ENCODE measurements at regions not wholly inside any gene's neighbourhood (a gene's known extent, or its start where the extent isn't known, plus 50 kb on each side); places are given as distances from the start of the nearest gene placed in this dataset.
"Not testable (repeated sequence)": the region's sequence is repeated elsewhere in the genome, so short reads cannot be mapped to it uniquely, and the experiment has no call there.

GRCh38 chr2:118607641-118608040 is 239.8 kb downstream of the EN1 start:
- DNase-seq = no peak

- DNase-seq = no peak
Observed at GRCh38 chr2:118604811-118605210, 242.6 kb downstream of the EN1 start.

- no peak for DNase-seq
Observed at GRCh38 chr2:118604371-118604770, 243.1 kb downstream of the EN1 start.

GRCh38 chr2:118599141-118599540 is 248.3 kb downstream of the EN1 start:
- no peak for DNase-seq

GRCh38 chr2:118596620-118597019 is 250.8 kb downstream of the EN1 start:
- DNase-seq = no peak

GRCh38 chr2:118593257-118593656 is 254.2 kb downstream of the EN1 start:
- DNase-seq = peak; percentile 47

GRCh38 chr2:118591223-118591622 is 256.2 kb downstream of the EN1 start:
- DNase-seq = no peak

- no peak for DNase-seq
Observed at GRCh38 chr2:118589721-118590120, 257.7 kb downstream of the EN1 start.

GRCh38 chr2:118588850-118589249 is 258.6 kb downstream of the EN1 start:
- DNase-seq = no peak

- DNase-seq = no peak
Observed at GRCh38 chr2:118586312-118586711, 261.1 kb downstream of the EN1 start.

- no peak for DNase-seq
Observed at GRCh38 chr2:118584877-118585276, 262.6 kb downstream of the EN1 start.

- no peak for DNase-seq
Observed at GRCh38 chr2:118584062-118584749, 263.2 kb downstream of the EN1 start.

GRCh38 chr2:118582058-118582457 is 265.4 kb downstream of the EN1 start:
- DNase-seq = no peak

GRCh38 chr2:118580651-118581050 is 266.8 kb downstream of the EN1 start:
- DNase-seq = peak; percentile 83

GRCh38 chr2:118580107-118580506 is 267.3 kb downstream of the EN1 start:
- DNase-seq = no peak

- DNase-seq = peak; percentile 47
Observed at GRCh38 chr2:118577202-118577601, 270.2 kb downstream of the EN1 start.

- DNase-seq = peak; percentile 89
Observed at GRCh38 chr2:118576109-118576855, 271.2 kb downstream of the EN1 start.

GRCh38 chr2:118572380-118572779 is 275.1 kb downstream of the EN1 start:
- DNase-seq = not testable (repeated sequence)

GRCh38 chr2:118569876-118570535 is 277.4 kb downstream of the EN1 start:
- DNase-seq = no peak

GRCh38 chr2:118568700-118569099 is 278.7 kb downstream of the EN1 start:
- no peak for DNase-seq

- DNase-seq = no peak
Observed at GRCh38 chr2:118565786-118566540, 281.5 kb downstream of the EN1 start.

GRCh38 chr2:118565301-118565700 is 282.1 kb downstream of the EN1 start:
- no peak for DNase-seq

- DNase-seq = no peak
Observed at GRCh38 chr2:118562144-118562543, 285.3 kb downstream of the EN1 start.

All from fibroblast of skin of right biceps (primary cell).